ENCODE measurements at regions not wholly inside any gene's neighbourhood (a gene's known extent, or its start where the extent isn't known, plus 50 kb on each side); places are given as distances from the start of the nearest gene placed in this dataset.

GRCh38 chr2:104493698-104494097 is 360.2 kb upstream of the POU3F3 start:
- TF ChIP-seq CTCF (IDR thresholded peaks at IDR 0.05; ENCODE audit: borderline replicate concordance, extremely low read depth, low read length, poor library complexity, severe bottlenecking), result no peak
- TF ChIP-seq EZH2 (IDR thresholded peaks at IDR 0.05; ENCODE audit: borderline replicate concordance, low read depth, low read length, severe bottlenecking), result no peak
